GM18511 (cell line): ENCODE measurements at regions not wholly inside any gene's neighbourhood (a gene's known extent, or its start where the extent isn't known, plus 50 kb on each side); places are given as distances from the start of the nearest gene placed in this dataset.

ENCODE experiments used
- ATAC-seq: cut with Tn5 transposase; IDR thresholded peaks from one replicate; pipeline ENCODE4 v1.9.1; 2021; ENCODE audit warnings: mild to moderate bottlenecking, moderate library complexity; ENCODE audit not compliant: unreplicated experiment

GRCh38 chr16:51816929-51817328 is 665.9 kb upstream of the SALL1 start:
- ATAC-seq, result no peak

- no peak for ATAC-seq
Measured at GRCh38 chr16:51815523-51815922, 664.5 kb upstream of the SALL1 start.

GRCh38 chr16:51814617-51815016 is 663.5 kb upstream of the SALL1 start:
- ATAC-seq, result no peak

GRCh38 chr16:51813609-51814008 is 662.5 kb upstream of the SALL1 start:
- no peak for ATAC-seq

- no peak for ATAC-seq
Measured at GRCh38 chr16:51812945-51813344, 661.9 kb upstream of the SALL1 start.

- ATAC-seq, result no peak
Measured at GRCh38 chr16:51807551-51807950, 656.5 kb upstream of the SALL1 start.

- ATAC-seq, result no peak
Measured at GRCh38 chr16:51801635-51802034, 650.6 kb upstream of the SALL1 start.

GRCh38 chr16:51797669-51798259 is 646.7 kb upstream of the SALL1 start:
- ATAC-seq, result no peak

- no peak for ATAC-seq
Measured at GRCh38 chr16:51779240-51779639, 628.2 kb upstream of the SALL1 start.

- ATAC-seq, result no peak
Measured at GRCh38 chr16:51773071-51773890, 622.2 kb upstream of the SALL1 start.

GRCh38 chr16:51766739-51767138 is 615.7 kb upstream of the SALL1 start:
- ATAC-seq, result no peak

- ATAC-seq, result no peak
Measured at GRCh38 chr16:51763072-51763661, 612.1 kb upstream of the SALL1 start.

- peak; percentile 94 for ATAC-seq
Measured at GRCh38 chr16:51762081-51762996, 611.3 kb upstream of the SALL1 start.

GRCh38 chr16:51761001-51761400 is 609.9 kb upstream of the SALL1 start:
- ATAC-seq, result no peak

GRCh38 chr16:51759999-51760398 is 608.9 kb upstream of the SALL1 start:
- no peak for ATAC-seq

- ATAC-seq, result no peak
Measured at GRCh38 chr16:51759329-51759728, 608.3 kb upstream of the SALL1 start.

GRCh38 chr16:51757921-51758479 is 606.9 kb upstream of the SALL1 start:
- no peak for ATAC-seq

- no peak for ATAC-seq
Measured at GRCh38 chr16:51757505-51757904, 606.4 kb upstream of the SALL1 start.

GRCh38 chr16:51757124-51757470 is 606.0 kb upstream of the SALL1 start:
- ATAC-seq, result no peak

GRCh38 chr16:51756447-51757123 is 605.5 kb upstream of the SALL1 start:
- ATAC-seq, result no peak
